CD14-positive monocyte (primary cell): ENCODE measurements at regions not wholly inside any gene's neighbourhood (a gene's known extent, or its start where the extent isn't known, plus 50 kb on each side); places are given as distances from the start of the nearest gene placed in this dataset.

Experiments
- DNase-seq, 3 donors: peaks; one replicate each; pipeline ENCODE4 v3.0.0-alpha.2; 2011 to 2022
- H2AFZ ChIP-seq: 2 replicates; pipeline ENCODE4 v1.6.0; 2012; ENCODE audit warnings: mild to moderate bottlenecking, low read depth, low read length, inconsistent platforms; ENCODE audit not compliant: insufficient read depth, poor library complexity, severe bottlenecking
- H3K27ac ChIP-seq, 2 donors: 1 replicate in 1 of 2; 2 replicates in 1 of 2; pipeline ENCODE4 v1.5.1; 2012 to 2013; ENCODE audit warnings: low read length in 2 of 2, control low read depth in 1 of 2, inconsistent platforms in 1 of 2, low read depth in 1 of 2, mild to moderate bottlenecking in 1 of 2
- H3K27me3 ChIP-seq, 2 donors: one replicate each; pipeline versions ENCODE4 v1.6.0 to v1.6.1; 2011 to 2013; ENCODE audit warnings: low read length in 2 of 2; ENCODE audit not compliant: control insufficient read depth in 2 of 2, insufficient read depth in 2 of 2
- H3K36me3 ChIP-seq, 2 donors: replicated peaks in 1 of 2; 1 replicate in 1 of 2; 2 replicates in 1 of 2; pipeline versions ENCODE4 v1.5.1 to v1.6.1; 2012 to 2013; ENCODE audit warnings: low read length in 2 of 2, control low read depth in 1 of 2, inconsistent platforms in 1 of 2, mild to moderate bottlenecking in 1 of 2; ENCODE audit not compliant: insufficient read depth in 2 of 2, control insufficient read depth in 1 of 2
- H3K4me1 ChIP-seq, 2 donors: 1 replicate in 1 of 2; 2 replicates in 1 of 2; pipeline versions ENCODE4 v1.5.1 to v1.6.1; 2012 to 2013; ENCODE audit warnings: low read length in 2 of 2, control low read depth in 1 of 2, inconsistent platforms in 1 of 2, mild to moderate bottlenecking in 1 of 2, moderate library complexity in 1 of 2; ENCODE audit not compliant: insufficient read depth in 2 of 2, control insufficient read depth in 1 of 2
- H3K4me2 ChIP-seq: replicated peaks from 2 replicates; pipeline ENCODE3; 2012; ENCODE audit warnings: low read length, moderate library complexity, mild to moderate bottlenecking; ENCODE audit not compliant: poor library complexity, severe bottlenecking; ENCODE audit errors: extremely low read depth
- H3K4me3 ChIP-seq, 3 experiments: fragments of 200-600 bp in 1 of 3; sonication (generic) in 1 of 3; replicated peaks in 1 of 3; 1 replicate in 2 of 3; 2 replicates in 1 of 3; pipeline ENCODE4 v1.5.1; 2011 to 2013; ENCODE audit warnings: low read length in 3 of 3, mild to moderate bottlenecking in 3 of 3, control low read depth in 2 of 3, low read depth in 2 of 3, inconsistent platforms in 1 of 3, moderate library complexity in 1 of 3
- H3K79me2 ChIP-seq: 2 replicates; pipeline ENCODE4 v1.6.0; 2012; ENCODE audit warnings: mild to moderate bottlenecking, control low read depth, inconsistent platforms, low read length, moderate library complexity; ENCODE audit not compliant: insufficient read depth
- H3K9ac ChIP-seq: 2 replicates; pipeline ENCODE4 v1.6.0; 2017; ENCODE audit warnings: low read length, mild to moderate bottlenecking; ENCODE audit not compliant: insufficient read depth, poor library complexity, severe bottlenecking
- H3K9me3 ChIP-seq, 2 donors: replicated peaks in 1 of 2; 1 replicate in 1 of 2; 2 replicates in 1 of 2; pipeline versions ENCODE4 v1.5.1 to v1.6.1; 2012 to 2013; ENCODE audit warnings: low read length in 2 of 2, control low read depth in 1 of 2; ENCODE audit not compliant: control insufficient read depth in 1 of 2, insufficient read depth in 1 of 2
- H4K20me1 ChIP-seq: 2 replicates; pipeline ENCODE4 v1.6.0; 2012; ENCODE audit warnings: mild to moderate bottlenecking, low read length, control low read depth, moderate library complexity; ENCODE audit not compliant: insufficient read depth
- H3K27ac Mint-ChIP-seq, 7 donors: one replicate each; pipeline ENCODE4 v1.8.0; 2020; ENCODE audit warnings: mild to moderate bottlenecking in 7 of 7, mixed read lengths in 7 of 7, moderate library complexity in 6 of 7, inconsistent platforms in 2 of 7
- H3K27me3 Mint-ChIP-seq, 3 donors: one replicate each; pipeline ENCODE4 v1.8.0; 2021 to 2022; ENCODE audit warnings: low read depth in 3 of 3, mild to moderate bottlenecking in 3 of 3, mixed read lengths in 3 of 3, moderate library complexity in 3 of 3, inconsistent platforms in 1 of 3
- H3K36me3 Mint-ChIP-seq, 2 donors: one replicate each; pipeline ENCODE4 v1.8.0; 2020; ENCODE audit warnings: mixed read lengths in 2 of 2, inconsistent platforms in 1 of 2, mild to moderate bottlenecking in 1 of 2
- H3K4me1 Mint-ChIP-seq: one replicate; pipeline ENCODE4 v1.8.0; 2020; ENCODE audit warnings: mild to moderate bottlenecking, mixed read lengths
- H3K4me3 Mint-ChIP-seq, 2 donors: one replicate each; pipeline ENCODE4 v1.8.0; 2020; ENCODE audit warnings: mild to moderate bottlenecking in 2 of 2, mixed read lengths in 2 of 2, moderate library complexity in 1 of 2
- H3K9me3 Mint-ChIP-seq, 7 donors: one replicate each; pipeline ENCODE4 v1.8.0; 2020 to 2022; ENCODE audit warnings: mixed read lengths in 7 of 7, mild to moderate bottlenecking in 6 of 7, moderate library complexity in 6 of 7, inconsistent platforms in 2 of 7
- CTCF ChIP-seq: fragments of 200-600 bp; IDR thresholded peaks from one replicate; pipeline ENCODE4 v1.8.0; 2022; ENCODE audit warnings: antibody characterized with exemption, mild to moderate bottlenecking
- WGBS: methylation state at CpG from one replicate; pipeline ENCODE4 v1.1.5; 2013; ENCODE audit warnings: missing lambda C conversion rate; ENCODE audit not compliant: insufficient coverage; 5-methylcytosine and 5-hydroxymethylcytosine counted together
- intact Hi-C, 2 donors: fragments of 100-400 bp; cut with micrococcal nuclease; formaldehyde crosslinking; loops; one replicate each; pipeline versions ENCODE4 v1.15.0 to v1.15.1; 2023

DNA sequence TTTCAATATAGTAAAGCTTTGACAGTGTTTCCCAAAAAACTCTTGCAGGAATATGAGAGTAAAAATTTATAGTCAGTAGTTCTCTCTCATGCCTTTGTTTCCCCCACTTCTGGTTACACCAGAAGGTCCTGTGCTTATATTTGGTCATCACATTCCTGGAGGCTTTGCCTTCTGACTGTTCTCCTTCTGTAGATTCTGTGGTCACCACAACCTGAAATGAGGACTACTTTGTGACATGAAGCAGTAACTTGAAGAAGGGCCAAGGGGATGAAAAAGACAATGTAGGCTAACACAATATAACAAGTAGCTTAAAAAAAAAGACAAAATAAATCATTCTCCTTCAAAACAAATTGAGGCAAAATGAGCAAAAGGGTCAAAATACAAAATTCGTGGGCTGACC, 366.2 kb upstream of the NR3C2 start:
- WGBS: no CpG with 5 or more reads among the region's 1 CpG
- H3K36me3 Mint-ChIP-seq: no peaks in the 10 kb centered on the region

GRCh38 chr4:148800940-148801339, 358.7 kb upstream of the NR3C2 start:
- no peaks in the 10 kb centered on the region for H3K4me1 Mint-ChIP-seq
- Histone ChIP-seq H3K9ac (no peak overlapping the region), H2AFZ (no peak overlapping the region), H3K9me3 (peaks cover 0 to under 1% of the 10 kb centered on the region in 2 donors), H3K36me3 (no peaks in the 10 kb centered on the region), H3K4me1 (no peaks in the 10 kb centered on the region), H4K20me1 (no peaks in the 10 kb centered on the region), H3K4me3 (no peak overlapping the region), H3K4me2 (no peak overlapping the region), H3K27me3 (no peaks in the 10 kb centered on the region), H3K79me2 (no peaks in the 10 kb centered on the region), H3K27ac (no peak overlapping the region)
- intact Hi-C loops: no loop called here
- peaks cover 0 to 7% (median 3%) of the 10 kb centered on the region in 7 donors for H3K9me3 Mint-ChIP-seq
- no peaks in the 10 kb centered on the region for H3K27me3 Mint-ChIP-seq
- H3K4me3 Mint-ChIP-seq: no peak overlapping the region
- DNase-seq: no peak
- no peak overlapping the region for H3K27ac Mint-ChIP-seq
- H3K36me3 Mint-ChIP-seq: no peaks in the 10 kb centered on the region
- WGBS: no CpG with 5 or more reads among the region's 4 CpGs
- no peak for TF ChIP-seq CTCF

More for the DNA sequence above, 366.2 kb upstream of the NR3C2 start:
- Mint-ChIP-seq H3K27me3 (no peaks in the 10 kb centered on the region), H3K27ac (no peak overlapping the region), H3K9me3 (peaks cover 3 to 11% (median 3%) of the 10 kb centered on the region in 7 donors), H3K4me1 (no peaks in the 10 kb centered on the region), H3K4me3 (no peak overlapping the region)
- Histone ChIP-seq H3K4me2 (no peak overlapping the region), H3K9ac (no peak overlapping the region), H3K4me1 (no peaks in the 10 kb centered on the region), H3K27ac (no peak overlapping the region), H3K9me3 (peaks cover 3 to 6% of the 10 kb centered on the region in 2 donors), H4K20me1 (no peaks in the 10 kb centered on the region), H3K27me3 (no peaks in the 10 kb centered on the region), H3K79me2 (no peaks in the 10 kb centered on the region), H3K4me3 (no peak overlapping the region), H3K36me3 (no peaks in the 10 kb centered on the region), H2AFZ (no peak overlapping the region)
- intact Hi-C loops: no loop called here
- TF ChIP-seq CTCF: no peak
- DNase-seq: no peak
